MM.1S (cell line): ENCODE measurements at regions not wholly inside any gene's neighbourhood (a gene's known extent, or its start where the extent isn't known, plus 50 kb on each side); places are given as distances from the start of the nearest gene placed in this dataset.

Source experiments
- DNase-seq: peaks from one replicate; pipeline ENCODE4 v3.0.0-alpha.2; 2015
- H2AFZ ChIP-seq: fragments of 300-600 bp; sonication (generic); 2 replicates; pipeline ENCODE4 v1.6.0; 2016; ENCODE audit warnings: antibody characterized with exemption, low read length
- H3F3A ChIP-seq: fragments of 300-600 bp; sonication (generic); 2 replicates; pipeline ENCODE4 v1.6.1; 2016; ENCODE audit warnings: mild to moderate bottlenecking, antibody characterized with exemption, low read length, moderate library complexity, mixed read lengths; ENCODE audit not compliant: insufficient read depth
- H3K27ac ChIP-seq: fragments of 300-600 bp; sonication (generic); 2 replicates; pipeline ENCODE4 v1.5.1; 2016; ENCODE audit warnings: mild to moderate bottlenecking, low read length
- H3K27me3 ChIP-seq: fragments of 300-600 bp; sonication (generic); replicated peaks from 2 replicates; pipeline ENCODE4 v1.6.0; 2016; ENCODE audit warnings: low read length; ENCODE audit not compliant: insufficient read depth
- H3K36me3 ChIP-seq: fragments of 300-600 bp; sonication (generic); replicated peaks from 2 replicates; pipeline ENCODE4 v1.6.1; 2016; ENCODE audit warnings: mild to moderate bottlenecking, low read length, mixed read lengths; ENCODE audit not compliant: insufficient read depth
- H3K4me1 ChIP-seq: fragments of 300-600 bp; sonication (generic); 2 replicates; pipeline ENCODE4 v1.6.1; 2016; ENCODE audit warnings: low read length, mixed read lengths
- H3K4me2 ChIP-seq: fragments of 300-600 bp; sonication (generic); 2 replicates; pipeline ENCODE4 v1.6.0; 2016; ENCODE audit warnings: low read depth, low read length
- H3K4me3 ChIP-seq: fragments of 300-600 bp; sonication (generic); 2 replicates; pipeline ENCODE4 v1.5.1; 2016; ENCODE audit warnings: low read length, mixed read lengths
- H3K79me2 ChIP-seq: fragments of 300-600 bp; sonication (generic); 2 replicates; pipeline ENCODE4 v1.6.1; 2016; ENCODE audit warnings: mixed run types, low read length, mixed read lengths
- H3K9ac ChIP-seq: fragments of 300-600 bp; sonication (generic); 2 replicates; pipeline ENCODE4 v1.6.1; 2016; ENCODE audit warnings: low read length, mixed read lengths
- H3K9me2 ChIP-seq: fragments of 300-600 bp; sonication (generic); replicated peaks from 2 replicates; pipeline ENCODE4 v1.6.1; 2016; ENCODE audit warnings: mild to moderate bottlenecking, low read length, mixed read lengths; ENCODE audit not compliant: insufficient read depth
- H3K9me3 ChIP-seq: fragments of 300-600 bp; sonication (generic); replicated peaks from 2 replicates; pipeline ENCODE4 v1.6.1; 2016; ENCODE audit warnings: mild to moderate bottlenecking, low read length, mixed read lengths; ENCODE audit not compliant: insufficient read depth
- H4K20me1 ChIP-seq: fragments of 300-600 bp; sonication (generic); 2 replicates; pipeline ENCODE4 v1.6.1; 2016; ENCODE audit warnings: mild to moderate bottlenecking, low read length, moderate library complexity, mixed read lengths; ENCODE audit not compliant: insufficient read depth
- CTCF ChIP-seq: fragments of 300-600 bp; sonication (generic); IDR thresholded peaks from 2 replicates; pipeline ENCODE4 v1.5.1; 2016; ENCODE audit warnings: antibody characterized with exemption, low read length, mixed read lengths
- EZH2 ChIP-seq: fragments of 300-600 bp; sonication (generic); optimal IDR thresholded peaks from 2 replicates; pipeline ENCODE3; 2017; ENCODE audit warnings: low read depth, mild to moderate bottlenecking, antibody characterized with exemption, low read length, mixed read lengths
- EZH2phosphoT487 ChIP-seq: fragments of 300-600 bp; sonication (generic); IDR thresholded peaks from 2 replicates; pipeline ENCODE4 v1.6.1; 2018; ENCODE audit warnings: antibody characterized with exemption, low read length

- Histone ChIP-seq H3K4me3 (no peak overlapping the region), H3K4me1 (no peaks in the 10 kb centered on the region), H2AFZ (no peak overlapping the region), H4K20me1 (no peaks in the 10 kb centered on the region), H3K9ac (no peak overlapping the region), H3K36me3 (no peaks in the 10 kb centered on the region), H3K9me3 (no peaks in the 10 kb centered on the region), H3K27me3 (no peaks in the 10 kb centered on the region), H3K27ac (no peak overlapping the region), H3K4me2 (no peak overlapping the region), H3K79me2 (no peaks in the 10 kb centered on the region), H3F3A (no peaks in the 10 kb centered on the region), H3K9me2 (no peaks in the 10 kb centered on the region)
- no peak for TF ChIP-seq EZH2
- no peak for TF ChIP-seq EZH2phosphoT487
- no peak for TF ChIP-seq CTCF
- no peak for DNase-seq
Measured at GRCh38 chr3:16052964-16053363, 121.5 kb upstream of the GALNT15 start.

GRCh38 chr3:16053794-16054193 is 120.7 kb upstream of the GALNT15 start:
- no peak overlapping the region for H3K9ac ChIP-seq
- H3K9me3 ChIP-seq = no peaks in the 10 kb centered on the region
- H3K79me2 ChIP-seq = no peaks in the 10 kb centered on the region
- H3K9me2 ChIP-seq = no peaks in the 10 kb centered on the region
- H3K27ac ChIP-seq = no peak overlapping the region
- H2AFZ ChIP-seq = no peak overlapping the region
- H4K20me1 ChIP-seq = no peaks in the 10 kb centered on the region
- H3K4me1 ChIP-seq = no peaks in the 10 kb centered on the region
- no peaks in the 10 kb centered on the region for H3K27me3 ChIP-seq
- H3K36me3 ChIP-seq = no peaks in the 10 kb centered on the region
- H3K4me2 ChIP-seq = no peak overlapping the region
- H3K4me3 ChIP-seq = no peak overlapping the region
- no peak for TF ChIP-seq EZH2phosphoT487
- DNase-seq = no peak
- H3F3A ChIP-seq = no peaks in the 10 kb centered on the region

GRCh38 chr3:16055606-16056211 is 118.8 kb upstream of the GALNT15 start:
- no peaks in the 10 kb centered on the region for H3K4me1 ChIP-seq
- DNase-seq = no peak
- no peaks in the 10 kb centered on the region for H3K36me3 ChIP-seq
- H3F3A ChIP-seq = no peaks in the 10 kb centered on the region
- no peaks in the 10 kb centered on the region for H3K27me3 ChIP-seq
- no peak overlapping the region for H3K4me3 ChIP-seq
- no peak overlapping the region for H3K27ac ChIP-seq
- no peak overlapping the region for H3K9ac ChIP-seq
- no peaks in the 10 kb centered on the region for H3K9me3 ChIP-seq
- H3K4me2 ChIP-seq = no peak overlapping the region
- no peaks in the 10 kb centered on the region for H4K20me1 ChIP-seq
- H2AFZ ChIP-seq = no peak overlapping the region
- H3K9me2 ChIP-seq = no peaks in the 10 kb centered on the region
- no peak for TF ChIP-seq EZH2phosphoT487
- no peak for TF ChIP-seq CTCF
- TF ChIP-seq EZH2 = no peak
- H3K79me2 ChIP-seq = no peaks in the 10 kb centered on the region

- Histone ChIP-seq H3K27me3 (no peaks in the 10 kb centered on the region), H3K9ac (no peak overlapping the region), H3K4me1 (no peaks in the 10 kb centered on the region), H3K4me2 (no peak overlapping the region), H3F3A (no peaks in the 10 kb centered on the region), H4K20me1 (no peaks in the 10 kb centered on the region), H3K79me2 (no peaks in the 10 kb centered on the region), H3K9me2 (no peaks in the 10 kb centered on the region), H3K36me3 (no peaks in the 10 kb centered on the region), H3K4me3 (no peak overlapping the region), H2AFZ (no peak overlapping the region), H3K27ac (no peak overlapping the region), H3K9me3 (no peaks in the 10 kb centered on the region)
- DNase-seq = no peak
- no peak for TF ChIP-seq EZH2phosphoT487
- TF ChIP-seq EZH2 = no peak
- no peak for TF ChIP-seq CTCF
Measured at GRCh38 chr3:16056217-16056616, 118.3 kb upstream of the GALNT15 start.
